NT2/D1 (cell line): ENCODE measurements at regions not wholly inside any gene's neighbourhood (a gene's known extent, or its start where the extent isn't known, plus 50 kb on each side); places are given as distances from the start of the nearest gene placed in this dataset.

Source experiments
- SUZ12 ChIP-seq: IDR thresholded peaks from 2 replicates; pipeline ENCODE4 v1.6.1; 2011; ENCODE audit not compliant: insufficient read length, insufficient read depth; ENCODE audit errors: extremely low read depth
- YY1 ChIP-seq: IDR thresholded peaks from 2 replicates; pipeline ENCODE4 v1.6.1; 2011; ENCODE audit not compliant: insufficient read length, insufficient read depth
- ZNF274 ChIP-seq: IDR thresholded peaks from 2 replicates; pipeline ENCODE4 v1.6.1; 2011; ENCODE audit warnings: mild to moderate bottlenecking, low read depth, low read length

GRCh38 chr2:239518286-239519088 is 117.7 kb upstream of the HDAC4 start:
- TF ChIP-seq YY1: no peak
- TF ChIP-seq SUZ12: no peak
- TF ChIP-seq ZNF274: no peak
